H9 (cell line): ENCODE measurements at regions not wholly inside any gene's neighbourhood (a gene's known extent, or its start where the extent isn't known, plus 50 kb on each side); places are given as distances from the start of the nearest gene placed in this dataset.

Experiments used
- DNase-seq: peaks from one replicate; pipeline ENCODE4 v3.0.0-alpha.2; 2017
- H2AFZ ChIP-seq: one replicate; pipeline ENCODE4 v1.6.1; 2013; ENCODE audit warnings: mild to moderate bottlenecking, low read length, control low read depth, moderate library complexity
- H2AK5ac ChIP-seq: 2 replicates; pipeline ENCODE4 v1.6.1; 2013; ENCODE audit warnings: low read length, control low read depth, mixed read lengths; ENCODE audit not compliant: insufficient read length
- H2BK120ac ChIP-seq: one replicate; pipeline ENCODE4 v1.6.1; 2013; ENCODE audit warnings: low read depth, mild to moderate bottlenecking, low read length, control low read depth, inconsistent platforms; ENCODE audit not compliant: poor library complexity, severe bottlenecking
- H2BK12ac ChIP-seq: 2 replicates; pipeline ENCODE4 v1.6.1; 2013; ENCODE audit warnings: low read length, control low read depth, mixed read lengths, low read depth; ENCODE audit not compliant: insufficient read length
- H2BK15ac ChIP-seq: 2 replicates; pipeline ENCODE4 v1.6.1; 2013; ENCODE audit warnings: low read depth, low read length, control low read depth
- H2BK20ac ChIP-seq: one replicate; pipeline ENCODE4 v1.6.1; 2013; ENCODE audit warnings: low read depth, mild to moderate bottlenecking, low read length, control low read depth, inconsistent platforms; ENCODE audit not compliant: poor library complexity, severe bottlenecking
- H2BK5ac ChIP-seq: 2 replicates; pipeline ENCODE4 v1.6.1; 2013; ENCODE audit warnings: low read length, control low read depth, mixed read lengths; ENCODE audit not compliant: insufficient read length
- H3K14ac ChIP-seq: 2 replicates; pipeline ENCODE4 v1.6.1; 2013; ENCODE audit warnings: low read length, control low read depth; ENCODE audit not compliant: insufficient read depth
- H3K18ac ChIP-seq: 2 replicates; pipeline ENCODE4 v1.6.1; 2013; ENCODE audit warnings: low read depth, mild to moderate bottlenecking, mixed read lengths, low read length, control low read depth; ENCODE audit not compliant: insufficient read length
- H3K23ac ChIP-seq: 2 replicates; pipeline ENCODE4 v1.6.1; 2013; ENCODE audit warnings: low read length, control low read depth, mixed read lengths, low read depth; ENCODE audit not compliant: insufficient read length
- H3K23me2 ChIP-seq: 2 replicates; pipeline ENCODE4 v1.6.1; 2013; ENCODE audit warnings: low read depth, mild to moderate bottlenecking, mixed read lengths, low read length, control low read depth; ENCODE audit not compliant: insufficient read length, poor library complexity, severe bottlenecking
- H3K27ac ChIP-seq: 2 replicates; pipeline ENCODE4 v1.5.1; 2013; ENCODE audit warnings: low read length, control low read depth, mixed read lengths, low read depth; ENCODE audit not compliant: insufficient read length
- H3K27me3 ChIP-seq: 2 replicates; pipeline ENCODE4 v1.6.1; 2013; ENCODE audit warnings: low read length, control low read depth, inconsistent platforms; ENCODE audit not compliant: insufficient read depth
- H3K4ac ChIP-seq: 2 replicates; pipeline ENCODE4 v1.6.1; 2013; ENCODE audit warnings: low read depth, mild to moderate bottlenecking, control low read depth, inconsistent platforms, low read length, moderate library complexity
- H3K4me1 ChIP-seq: 2 replicates; pipeline ENCODE4 v1.6.1; 2013; ENCODE audit warnings: low read length, control low read depth, inconsistent platforms; ENCODE audit not compliant: insufficient read depth
- H3K4me2 ChIP-seq: 2 replicates; pipeline ENCODE4 v1.6.1; 2013; ENCODE audit warnings: low read length, control low read depth, mixed read lengths; ENCODE audit not compliant: insufficient read length, insufficient read depth
- H3K56ac ChIP-seq: 2 replicates; pipeline ENCODE4 v1.6.1; 2013; ENCODE audit warnings: low read depth, mild to moderate bottlenecking, mixed read lengths, low read length, control low read depth; ENCODE audit not compliant: insufficient read length
- H3K79me1 ChIP-seq: 2 replicates; pipeline ENCODE4 v1.6.1; 2013; ENCODE audit warnings: low read depth, mild to moderate bottlenecking, moderate library complexity, low read length, control low read depth, inconsistent platforms; ENCODE audit not compliant: insufficient read depth, poor library complexity, severe bottlenecking
- H3K79me2 ChIP-seq: 2 replicates; pipeline ENCODE4 v1.6.1; 2013; ENCODE audit warnings: low read length, control low read depth, inconsistent platforms; ENCODE audit not compliant: insufficient read depth
- H3K9ac ChIP-seq: 2 replicates; pipeline ENCODE4 v1.6.1; 2013; ENCODE audit warnings: low read length, control low read depth, mixed read lengths; ENCODE audit not compliant: insufficient read length; ENCODE audit errors: extremely low read depth
- H3K9me3 ChIP-seq: one replicate; pipeline ENCODE4 v1.6.1; 2013; ENCODE audit warnings: low read depth, low read length, inconsistent platforms; ENCODE audit not compliant: control insufficient read depth
- H3T11ph ChIP-seq: one replicate; pipeline ENCODE4 v1.6.1; 2013; ENCODE audit warnings: mild to moderate bottlenecking, low read length, control low read depth, inconsistent platforms
- H4K20me1 ChIP-seq: one replicate; pipeline ENCODE4 v1.6.1; 2013; ENCODE audit not compliant: control insufficient read depth, insufficient read length, insufficient read depth
- H4K5ac ChIP-seq: 2 replicates; pipeline ENCODE4 v1.6.1; 2013; ENCODE audit warnings: low read depth, mild to moderate bottlenecking, mixed read lengths, low read length, control low read depth; ENCODE audit not compliant: insufficient read length
- H4K8ac ChIP-seq: replicated peaks from 2 replicates; pipeline ENCODE4 v1.6.1; 2013; ENCODE audit warnings: low read length, control low read depth, mixed read lengths, low read depth; ENCODE audit not compliant: insufficient read length
- H4K91ac ChIP-seq: 2 replicates; pipeline ENCODE4 v1.6.1; 2013; ENCODE audit warnings: low read depth, mild to moderate bottlenecking, moderate library complexity, mixed read lengths, low read length, control low read depth; ENCODE audit not compliant: insufficient read length
- H3K27ac Mint-ChIP-seq, 3 experiments: 2 replicates in 2 of 3; 3 replicates in 1 of 3; pipeline ENCODE4 v1.8.0; 2020 to 2021; ENCODE audit warnings: mixed read lengths in 3 of 3, mild to moderate bottlenecking in 1 of 3, moderate library complexity in 1 of 3
- H3K27me3 Mint-ChIP-seq: 2 replicates; pipeline ENCODE4 v1.8.0; 2021; ENCODE audit warnings: low read depth, mild to moderate bottlenecking, moderate library complexity, mixed read lengths
- H3K36me3 Mint-ChIP-seq, 3 experiments: 2 replicates in 2 of 3; 3 replicates in 1 of 3; pipeline ENCODE4 v1.8.0; 2020 to 2021; ENCODE audit warnings: low read depth in 3 of 3, mixed read lengths in 3 of 3; ENCODE audit not compliant: insufficient read depth in 1 of 3
- H3K4me1 Mint-ChIP-seq, 2 experiments: 2 replicates each; pipeline ENCODE4 v1.8.0; 2020; ENCODE audit warnings: mixed read lengths in 2 of 2
- H3K4me3 Mint-ChIP-seq, 2 experiments: 2 replicates in 1 of 2; 3 replicates in 1 of 2; pipeline ENCODE4 v1.8.0; 2020 to 2021; ENCODE audit warnings: mild to moderate bottlenecking in 2 of 2, mixed read lengths in 2 of 2, moderate library complexity in 1 of 2
- H3K9me3 Mint-ChIP-seq, 2 experiments: 2 replicates in 1 of 2; 3 replicates in 1 of 2; pipeline ENCODE4 v1.8.0; 2020; ENCODE audit warnings: mild to moderate bottlenecking in 2 of 2, mixed read lengths in 2 of 2, moderate library complexity in 1 of 2
- WGBS: extraction: QIAGEN DNeasy Blood & Tissue Kit; methylation state at CpG from one replicate; pipeline ENCODE4 v1.1.7; 2013; ENCODE audit warnings: missing lambda C conversion rate, low lambda C conversion rate, mixed read lengths; ENCODE audit not compliant: insufficient read length; ENCODE audit errors: extremely low coverage; 5-methylcytosine and 5-hydroxymethylcytosine counted together
- TF ChIP-seq, protein P1 (sequence below): fragments of 200-600 bp; sonication (generic); conservative IDR thresholded peaks from 3 replicates; pipeline ENCODE4 v1.8.0; 2021; ENCODE audit warnings: antibody characterized with exemption, mild to moderate bottlenecking

GRCh38 chr10:78776756-78777155 is 292.0 kb upstream of the ZMIZ1 start:
- no peak overlapping the region for H2AFZ ChIP-seq
- no peak overlapping the region for H3K14ac ChIP-seq
- no peaks in the 10 kb centered on the region for H3K9me3 Mint-ChIP-seq
- H3K4me1 Mint-ChIP-seq: peaks cover 12 to 24% of the 10 kb centered on the region in 2 experiments
- no peak overlapping the region for H4K8ac ChIP-seq
- no peaks in the 10 kb centered on the region for H3K36me3 Mint-ChIP-seq
- TF ChIP-seq, protein P1, sequence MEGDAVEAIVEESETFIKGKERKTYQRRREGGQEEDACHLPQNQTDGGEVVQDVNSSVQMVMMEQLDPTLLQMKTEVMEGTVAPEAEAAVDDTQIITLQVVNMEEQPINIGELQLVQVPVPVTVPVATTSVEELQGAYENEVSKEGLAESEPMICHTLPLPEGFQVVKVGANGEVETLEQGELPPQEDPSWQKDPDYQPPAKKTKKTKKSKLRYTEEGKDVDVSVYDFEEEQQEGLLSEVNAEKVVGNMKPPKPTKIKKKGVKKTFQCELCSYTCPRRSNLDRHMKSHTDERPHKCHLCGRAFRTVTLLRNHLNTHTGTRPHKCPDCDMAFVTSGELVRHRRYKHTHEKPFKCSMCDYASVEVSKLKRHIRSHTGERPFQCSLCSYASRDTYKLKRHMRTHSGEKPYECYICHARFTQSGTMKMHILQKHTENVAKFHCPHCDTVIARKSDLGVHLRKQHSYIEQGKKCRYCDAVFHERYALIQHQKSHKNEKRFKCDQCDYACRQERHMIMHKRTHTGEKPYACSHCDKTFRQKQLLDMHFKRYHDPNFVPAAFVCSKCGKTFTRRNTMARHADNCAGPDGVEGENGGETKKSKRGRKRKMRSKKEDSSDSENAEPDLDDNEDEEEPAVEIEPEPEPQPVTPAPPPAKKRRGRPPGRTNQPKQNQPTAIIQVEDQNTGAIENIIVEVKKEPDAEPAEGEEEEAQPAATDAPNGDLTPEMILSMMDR: no peak
- no peak overlapping the region for H2BK12ac ChIP-seq
- no peak overlapping the region for H3K56ac ChIP-seq
- no peak overlapping the region for H3K4me2 ChIP-seq
- H3K79me2 ChIP-seq: no peaks in the 10 kb centered on the region
- no peak overlapping the region for H4K91ac ChIP-seq
- no peaks in the 10 kb centered on the region for H3K9me3 ChIP-seq
- H2AK5ac ChIP-seq: no peak overlapping the region
- H3K27me3 ChIP-seq: no peaks in the 10 kb centered on the region
- no peak for DNase-seq
- H4K5ac ChIP-seq: no peak overlapping the region
- H3K27ac ChIP-seq: no peak overlapping the region
- no peaks in the 10 kb centered on the region for H3K79me1 ChIP-seq
- no peak overlapping the region for H3K18ac ChIP-seq
- no peak overlapping the region for H3T11ph ChIP-seq
- no peak overlapping the region for H3K4me3 Mint-ChIP-seq
- H2BK5ac ChIP-seq: no peak overlapping the region
- no peak overlapping the region for H2BK20ac ChIP-seq
- H3K4ac ChIP-seq: no peak overlapping the region
- no peaks in the 10 kb centered on the region for H3K4me1 ChIP-seq
- no peak overlapping the region for H2BK120ac ChIP-seq
- H3K27me3 Mint-ChIP-seq: peaks cover 3% of the 10 kb centered on the region; the same call in 1 of the 2 replicates
- no CpG with 5 or more reads among the region's 6 CpGs for WGBS
- H4K20me1 ChIP-seq: no peaks in the 10 kb centered on the region
- H3K9ac ChIP-seq: no peak overlapping the region
- H3K23ac ChIP-seq: no peak overlapping the region
- no peak overlapping the region for H2BK15ac ChIP-seq
- no peak overlapping the region for H3K27ac Mint-ChIP-seq
- H3K23me2 ChIP-seq: no peaks in the 10 kb centered on the region
